ENCODE measurements at regions not wholly inside any gene's neighbourhood (a gene's known extent, or its start where the extent isn't known, plus 50 kb on each side); places are given as distances from the start of the nearest gene placed in this dataset.

- Histone ChIP-seq H3K36me3 (ENCODE audit: control insufficient read depth in 4 of 4, insufficient read depth in 3 of 4, low read depth in 1 of 4, low read length in 3 of 4) (no peaks in the 10 kb centered on the region), H3K9me3 (ENCODE audit: control insufficient read depth in 4 of 4, low read length in 3 of 4) (peaks cover 0 to 2% (median 0%) of the 10 kb centered on the region in 4 donors), H3K27ac (ENCODE audit: low read depth in 1 of 2, low read length in 2 of 2) (no peak overlapping the region), H3K9ac (ENCODE audit: low read depth in 1 of 2, low read length in 2 of 2) (no peak overlapping the region), H3K4me1 (ENCODE audit: control insufficient read depth in 4 of 4, insufficient read depth in 4 of 4, low read length in 3 of 4) (no peaks in the 10 kb centered on the region), H3K27me3 (ENCODE audit: control insufficient read depth in 4 of 4, insufficient read depth in 4 of 4, low read length in 3 of 4) (no peaks in the 10 kb centered on the region), H3K4me3 (ENCODE audit: low read depth in 1 of 3, low read length in 3 of 3) (no peak overlapping the region)
- DNase-seq (ENCODE audit: low spot score), result no peak
- 63% methylated on average over 1 of the region's 1 CpG for WGBS
- TF ChIP-seq TAF1 (conservative IDR thresholded peaks at IDR 0.05) (no peak), ZBTB33 (IDR thresholded peaks at IDR 0.05) (no peak), JUND (IDR thresholded peaks at IDR 0.05) (no peak), RXRA (IDR thresholded peaks at IDR 0.05) (no peak)
Measured at GRCh38 chr9:1748407-1748806, 266.7 kb upstream of the SMARCA2 start.

- no peaks in the 10 kb centered on the region for H3K36me3 ChIP-seq (ENCODE audit: control insufficient read depth in 4 of 4, insufficient read depth in 3 of 4, low read depth in 1 of 4, low read length in 3 of 4)
- no peak overlapping the region for H3K4me3 ChIP-seq (ENCODE audit: low read depth in 1 of 3, low read length in 3 of 3)
- DNase-seq (ENCODE audit: low spot score), result no peak
- TF ChIP-seq CTCF (IDR thresholded peaks at IDR 0.05; ENCODE audit: low read depth, low read length, missing input control) (no peak), EGR1 (IDR thresholded peaks at IDR 0.05; ENCODE audit: low read depth in 2 of 2) (no peak), ATF3 (IDR thresholded peaks at IDR 0.05) (no peak), TAF1 (conservative IDR thresholded peaks at IDR 0.05) (no peak), SP1 (IDR thresholded peaks at IDR 0.05) (no peak), FOXA2 (IDR thresholded peaks at IDR 0.05) (no peak), ZBTB33 (IDR thresholded peaks at IDR 0.05) (no peak), NR2F2 (IDR thresholded peaks at IDR 0.05) (no peak), GABPA (IDR thresholded peaks at IDR 0.05 in 1 of 2, conservative IDR thresholded peaks at IDR 0.05 in 1 of 2) (no peak), RXRA (IDR thresholded peaks at IDR 0.05) (no peak), FOXA1 (IDR thresholded peaks at IDR 0.05) (no peak), MAX (IDR thresholded peaks at IDR 0.05) (no peak), JUND (IDR thresholded peaks at IDR 0.05) (no peak), HNF4A (conservative IDR thresholded peaks at IDR 0.05) (no peak), REST (IDR thresholded peaks at IDR 0.05) (no peak), YY1 (IDR thresholded peaks at IDR 0.05) (no peak), HNF4G (IDR thresholded peaks at IDR 0.05) (no peak), RAD21 (IDR thresholded peaks at IDR 0.05) (no peak)
- H3K27me3 ChIP-seq (ENCODE audit: control insufficient read depth in 4 of 4, insufficient read depth in 4 of 4, low read length in 3 of 4), result no peaks in the 10 kb centered on the region
- H3K9ac ChIP-seq (ENCODE audit: low read depth in 1 of 2, low read length in 2 of 2), result no peak overlapping the region
- H3K4me1 ChIP-seq (ENCODE audit: control insufficient read depth in 4 of 4, insufficient read depth in 4 of 4, low read length in 3 of 4), result no peaks in the 10 kb centered on the region
- no peak overlapping the region for H3K27ac ChIP-seq (ENCODE audit: low read depth in 1 of 2, low read length in 2 of 2)
- WGBS, result 77% methylated on average over 5 of the region's 5 CpGs
- H3K9me3 ChIP-seq (ENCODE audit: control insufficient read depth in 4 of 4, low read length in 3 of 4), result peaks cover 0 to 1% (median 0%) of the 10 kb centered on the region in 4 donors
Measured at GRCh38 chr9:1757186-1757585, 258.0 kb upstream of the SMARCA2 start.

Data from liver (tissue), 8 donors.